B cell (primary cell): ENCODE measurements at regions not wholly inside any gene's neighbourhood (a gene's known extent, or its start where the extent isn't known, plus 50 kb on each side); places are given as distances from the start of the nearest gene placed in this dataset.

Experiments used
- ATAC-seq: fragments of 200-7000 bp; cut with Tn5 transposase; one replicate; pipeline ENCODE4 v1.10.0; 2021; ENCODE audit warnings: low read depth, mild to moderate bottlenecking, moderate number of reproducible peaks, moderate library complexity
- CTCF ChIA-PET: fragments of 350-600 bp; sonication (Branson Sonifier 250); formaldehyde crosslinking; loops from one replicate; lab custom pipeline; 2021; ENCODE audit warnings: antibody characterized with exemption, inconsistent platforms; lab: Charles Lee
- POLR2A ChIA-PET: fragments of 350-600 bp; sonication (Branson Sonifier 250); formaldehyde crosslinking; loops from one replicate; lab custom pipeline; 2021; ENCODE audit warnings: antibody characterized with exemption; lab: Charles Lee
- DNase-seq: peaks from one replicate; pipeline ENCODE4 v3.0.0; 2013
- H2AFZ ChIP-seq: 2 replicates; pipeline ENCODE4 v1.6.1; 2012; ENCODE audit warnings: mild to moderate bottlenecking, low read depth, low read length; ENCODE audit not compliant: insufficient read depth, poor library complexity, severe bottlenecking
- H3K27ac ChIP-seq, 2 donors: 1 replicate in 1 of 2; 2 replicates in 1 of 2; pipeline ENCODE4 v1.5.1; 2012 to 2013; ENCODE audit warnings: low read length in 2 of 2, mild to moderate bottlenecking in 2 of 2, moderate library complexity in 1 of 2
- H3K27me3 ChIP-seq, 4 experiments: fragments of 200-600 bp in 1 of 4; sonication (generic) in 1 of 4; replicated peaks in 1 of 4; 1 replicate in 2 of 4; 2 replicates in 2 of 4; pipeline versions ENCODE4 v1.6.1 to v1.7.0; 2013 to 2016; ENCODE audit warnings: low read length in 3 of 4, mild to moderate bottlenecking in 2 of 4, mixed read lengths in 1 of 4, moderate library complexity in 1 of 4; ENCODE audit not compliant: insufficient read depth in 4 of 4, control insufficient read depth in 3 of 4; ENCODE audit errors: control extremely low read depth in 1 of 4
- H3K36me3 ChIP-seq, 2 experiments: replicated peaks in 1 of 2; 1 replicate in 1 of 2; 2 replicates in 1 of 2; pipeline versions ENCODE4 v1.6.1 to v1.7.1; 2013; ENCODE audit warnings: low read length in 1 of 2; ENCODE audit not compliant: insufficient read depth in 2 of 2, control insufficient read depth in 1 of 2; ENCODE audit errors: control extremely low read depth in 1 of 2, extremely low read depth in 1 of 2
- H3K4me1 ChIP-seq, 2 donors: fragments of 200-600 bp in 1 of 2; sonication (generic) in 1 of 2; 1 replicate in 1 of 2; 2 replicates in 1 of 2; pipeline versions ENCODE4 v1.5.1 to v1.6.1; 2013 to 2017; ENCODE audit warnings: low read length in 2 of 2; ENCODE audit not compliant: control insufficient read depth in 2 of 2, insufficient read depth in 2 of 2
- H3K4me2 ChIP-seq: replicated peaks from 2 replicates; pipeline ENCODE3; 2012; ENCODE audit warnings: mild to moderate bottlenecking, low read depth, low read length; ENCODE audit not compliant: poor library complexity, severe bottlenecking
- H3K4me3 ChIP-seq, 5 experiments: fragments of 200-600 bp in 1 of 5; sonication (generic) in 1 of 5; 1 replicate in 3 of 5; 2 replicates in 2 of 5; pipeline versions ENCODE4 v1.5.1 to v1.7.0; 2011 to 2016; ENCODE audit warnings: low read length in 4 of 5, mild to moderate bottlenecking in 4 of 5, low read depth in 2 of 5, control low read depth in 1 of 5, moderate library complexity in 1 of 5; ENCODE audit not compliant: insufficient read depth in 1 of 5; ENCODE audit errors: control extremely low read depth in 1 of 5, extremely low read depth in 1 of 5
- H3K79me2 ChIP-seq: fragments of 200-600 bp; sonication (generic); one replicate; pipeline ENCODE4 v1.6.0; 2016; ENCODE audit warnings: low read length; ENCODE audit not compliant: control insufficient read depth, insufficient read depth
- H3K9ac ChIP-seq: fragments of 200-600 bp; sonication (generic); 2 replicates; pipeline ENCODE4 v1.6.1; 2017; ENCODE audit warnings: mild to moderate bottlenecking, low read length, moderate library complexity
- H3K9me3 ChIP-seq, 3 donors: one replicate each; pipeline versions ENCODE4 v1.6.1 to v1.7.1; 2013; ENCODE audit warnings: low read length in 2 of 3; ENCODE audit not compliant: control insufficient read depth in 2 of 3, insufficient read depth in 1 of 3; ENCODE audit errors: control extremely low read depth in 1 of 3
- H4K20me1 ChIP-seq: 2 replicates; pipeline ENCODE4 v1.6.0; 2012; ENCODE audit warnings: mild to moderate bottlenecking, low read length; ENCODE audit not compliant: insufficient read depth, control insufficient read depth, poor library complexity, severe bottlenecking
- H3K27ac Mint-ChIP-seq: one replicate; pipeline ENCODE4 v1.8.0; 2021; ENCODE audit warnings: mixed read lengths
- H3K27me3 Mint-ChIP-seq: one replicate; pipeline ENCODE4 v1.8.0; 2021; ENCODE audit warnings: mixed read lengths
- H3K4me1 Mint-ChIP-seq: one replicate; pipeline ENCODE4 v1.8.0; 2021; ENCODE audit warnings: mixed read lengths
- H3K4me3 Mint-ChIP-seq: one replicate; pipeline ENCODE4 v1.8.0; 2021; ENCODE audit warnings: mixed read lengths
- H3K9me3 Mint-ChIP-seq: one replicate; pipeline ENCODE4 v1.8.0; 2022; ENCODE audit warnings: mixed read lengths; ENCODE audit not compliant: insufficient read depth
- CTCF ChIP-seq: fragments of 200-600 bp; IDR thresholded peaks from one replicate; pipeline ENCODE4 v1.8.0; 2022; ENCODE audit warnings: antibody characterized with exemption, mild to moderate bottlenecking
- EZH2 ChIP-seq: IDR thresholded peaks from 2 replicates; pipeline ENCODE4 v1.6.1; 2012; ENCODE audit warnings: borderline replicate concordance, low read depth, mild to moderate bottlenecking, moderate library complexity, low read length; ENCODE audit not compliant: insufficient read depth, poor library complexity, severe bottlenecking
- WGBS: methylation state at CpG from one replicate; pipeline ENCODE4 v1.1.5; 2013; ENCODE audit warnings: missing lambda C conversion rate; ENCODE audit not compliant: insufficient coverage; 5-methylcytosine and 5-hydroxymethylcytosine counted together
- intact Hi-C: fragments of 100-400 bp; cut with micrococcal nuclease; formaldehyde crosslinking; loops from one replicate; pipeline ENCODE4 v1.10.0; 2022

DNA sequence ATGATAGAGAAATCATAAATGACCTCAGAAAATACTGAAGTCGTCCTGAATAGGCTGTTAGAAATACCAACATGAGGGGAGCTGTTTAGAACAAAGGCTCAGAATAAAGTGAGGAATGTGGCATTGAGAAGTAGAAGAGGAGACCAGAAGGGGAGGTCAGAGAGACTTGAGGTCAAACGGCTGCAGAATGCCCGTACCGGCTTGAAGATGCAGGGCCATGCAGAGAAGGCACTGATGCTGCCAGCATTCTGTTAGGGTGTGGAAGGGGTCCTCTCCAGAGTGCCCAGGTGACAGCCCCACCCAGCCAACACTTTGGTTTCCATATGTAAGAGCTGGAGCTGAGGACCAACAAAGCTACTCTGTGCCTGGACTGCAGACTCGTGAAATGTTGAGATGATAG lies 570.9 kb downstream of the CDH26 start:
- no peak overlapping the region for H3K27ac Mint-ChIP-seq
- Histone ChIP-seq H2AFZ (no peak overlapping the region), H3K79me2 (no peaks in the 10 kb centered on the region), H3K9ac (no peak overlapping the region), H4K20me1 (no peaks in the 10 kb centered on the region), H3K27me3 (no peaks in the 10 kb centered on the region), H3K4me3 (no peak overlapping the region), H3K27ac (no peak overlapping the region), H3K4me2 (no peak overlapping the region), H3K9me3 (peaks cover 0 to 6% (median 1%) of the 10 kb centered on the region in 3 donors), H3K36me3 (no peaks in the 10 kb centered on the region), H3K4me1 (no peaks in the 10 kb centered on the region)
- no peak overlapping the region for H3K4me3 Mint-ChIP-seq
- DNase-seq: no peak
- H3K4me1 Mint-ChIP-seq: no peaks in the 10 kb centered on the region
- intact Hi-C loops: no loop called here
- H3K27me3 Mint-ChIP-seq: no peaks in the 10 kb centered on the region
- ChIA-PET POLR2A (no interaction called here), CTCF (no interaction called here)
- ATAC-seq: no peak
- WGBS: 94% methylated on average over 5 of the region's 5 CpGs
- H3K9me3 Mint-ChIP-seq: peaks cover 4% of the 10 kb centered on the region
- TF ChIP-seq EZH2 (no peak), CTCF (no peak)

- DNase-seq (no peak), ATAC-seq (no peak)
- TF ChIP-seq EZH2 (no peak), CTCF (no peak)
- Histone ChIP-seq H3K27me3 (no peaks in the 10 kb centered on the region), H3K9me3 (peaks cover 0 to 12% (median 1%) of the 10 kb centered on the region in 3 donors), H3K9ac (no peak overlapping the region), H3K4me3 (no peak overlapping the region), H4K20me1 (no peaks in the 10 kb centered on the region), H3K4me1 (no peaks in the 10 kb centered on the region), H3K4me2 (no peak overlapping the region), H3K36me3 (no peaks in the 10 kb centered on the region), H2AFZ (no peak overlapping the region), H3K27ac (no peak overlapping the region), H3K79me2 (no peaks in the 10 kb centered on the region)
- Mint-ChIP-seq H3K4me3 (no peak overlapping the region), H3K27me3 (no peaks in the 10 kb centered on the region), H3K27ac (no peak overlapping the region), H3K9me3 (no peaks in the 10 kb centered on the region), H3K4me1 (no peaks in the 10 kb centered on the region)
- intact Hi-C loops: no loop called here
- WGBS: 100% methylated on average over 1 of the region's 3 CpGs
- ChIA-PET CTCF (no interaction called here), POLR2A (no interaction called here)
Observed at GRCh38 chr20:60535211-60535610, 577.0 kb downstream of the CDH26 start.
